Common myeloid progenitor, CD34-positive (primary cell): ENCODE measurements at regions not wholly inside any gene's neighbourhood (a gene's known extent, or its start where the extent isn't known, plus 50 kb on each side); places are given as distances from the start of the nearest gene placed in this dataset.

Experiments used
- CTCF ChIA-PET: fragments of 350-600 bp; sonication (Branson Sonifier 250); formaldehyde crosslinking; loops from one replicate; lab custom pipeline; 2021; ENCODE audit warnings: antibody characterized with exemption; lab: Charles Lee
- POLR2A ChIA-PET: fragments of 350-600 bp; sonication (Branson Sonifier 250); formaldehyde crosslinking; loops from one replicate; lab custom pipeline; 2021; ENCODE audit warnings: antibody characterized with exemption; lab: Charles Lee
- DNase-seq, 3 donors: peaks; one replicate each; pipeline versions ENCODE4 v3.0.0 to v3.0.0-alpha.2; 2013
- H3K27ac ChIP-seq, 2 experiments: 1 replicate in 1 of 2; 2 replicates in 1 of 2; pipeline ENCODE4 v1.7.0; 2013; ENCODE audit warnings: inconsistent platforms in 2 of 2, low read length in 2 of 2, mild to moderate bottlenecking in 2 of 2, low read depth in 1 of 2, moderate library complexity in 1 of 2; ENCODE audit not compliant: severe bottlenecking in 2 of 2, insufficient read depth in 1 of 2, poor library complexity in 1 of 2
- H3K27me3 ChIP-seq, 5 experiments: replicated peaks in 2 of 5; 1 replicate in 3 of 5; 2 replicates in 2 of 5; pipeline versions ENCODE4 v1.6.1 to v1.7.0; 2013; ENCODE audit warnings: low read length in 4 of 5, mild to moderate bottlenecking in 2 of 5, moderate library complexity in 2 of 5, inconsistent platforms in 1 of 5; ENCODE audit not compliant: insufficient read depth in 5 of 5, control insufficient read depth in 4 of 5
- H3K36me3 ChIP-seq, 4 experiments: 1 replicate in 2 of 4; 2 replicates in 2 of 4; pipeline versions ENCODE4 v1.6.1 to v1.7.0; 2013; ENCODE audit warnings: low read length in 3 of 4, control low read depth in 1 of 4, mild to moderate bottlenecking in 1 of 4; ENCODE audit not compliant: control insufficient read depth in 4 of 4, insufficient read depth in 4 of 4
- H3K4me1 ChIP-seq, 4 experiments: 1 replicate in 3 of 4; 2 replicates in 1 of 4; pipeline versions ENCODE4 v1.6.1 to v1.7.1; 2013; ENCODE audit warnings: low read length in 3 of 4, mild to moderate bottlenecking in 3 of 4, control low read depth in 1 of 4, inconsistent platforms in 1 of 4, moderate library complexity in 1 of 4; ENCODE audit not compliant: control insufficient read depth in 4 of 4, insufficient read depth in 4 of 4; ENCODE audit errors: control extremely low read depth in 1 of 4
- H3K4me3 ChIP-seq, 7 experiments: 1 replicate in 4 of 7; 2 replicates in 3 of 7; pipeline versions ENCODE4 v1.5.1 to v1.7.0; 2013; ENCODE audit warnings: mild to moderate bottlenecking in 7 of 7, low read length in 6 of 7, moderate library complexity in 6 of 7, inconsistent platforms in 2 of 7, low read depth in 2 of 7, control low read depth in 1 of 7; ENCODE audit not compliant: insufficient read depth in 4 of 7, control insufficient read depth in 1 of 7; ENCODE audit errors: extremely low read depth in 1 of 7
- H3K9me3 ChIP-seq, 5 experiments: 1 replicate in 4 of 5; 2 replicates in 1 of 5; pipeline versions ENCODE4 v1.6.1 to v1.7.1; 2013; ENCODE audit warnings: low read length in 4 of 5, mild to moderate bottlenecking in 2 of 5, inconsistent platforms in 1 of 5, low read depth in 1 of 5, moderate library complexity in 1 of 5; ENCODE audit not compliant: control insufficient read depth in 4 of 5, insufficient read depth in 2 of 5; ENCODE audit errors: control extremely low read depth in 1 of 5
- WGBS: methylation state at CpG from one replicate; pipeline ENCODE4 v1.1.5; 2013; ENCODE audit not compliant: insufficient coverage; 5-methylcytosine and 5-hydroxymethylcytosine counted together

DNA sequence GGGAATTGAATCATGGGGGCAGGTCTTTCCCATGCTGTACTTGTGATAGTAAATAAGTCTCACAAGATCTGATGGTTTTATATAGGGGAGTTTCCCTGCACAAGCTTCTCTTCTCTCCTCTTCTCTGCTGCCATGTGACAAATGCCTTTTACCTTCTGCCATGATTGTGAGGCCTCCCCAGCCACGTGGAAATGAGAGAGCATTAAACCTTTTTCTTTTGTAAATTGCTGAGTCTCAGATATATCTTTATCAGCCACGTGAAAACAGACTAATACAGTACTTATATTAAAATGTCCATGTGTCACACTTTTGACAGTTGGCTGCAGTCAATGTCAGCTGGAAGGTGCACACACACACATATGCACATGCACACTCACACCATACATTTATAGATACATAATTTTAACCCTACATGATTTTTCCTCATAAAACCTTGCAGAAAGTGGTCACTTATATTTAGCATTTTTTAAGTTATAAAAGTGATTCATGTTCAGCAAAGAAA is 128.9 kb downstream of the OTOR start:
- POLR2A ChIA-PET = no interaction called here
- Histone ChIP-seq H3K4me1 (no peaks in the 10 kb centered on the region), H3K27ac (no peak overlapping the region), H3K36me3 (no peaks in the 10 kb centered on the region), H3K9me3 (no peaks in the 10 kb centered on the region), H3K4me3 (no peak overlapping the region), H3K27me3 (no peaks in the 10 kb centered on the region)
- DNase-seq = no peak
- CTCF ChIA-PET = no interaction called here
- no CpG with 5 or more reads among the region's 2 CpGs for WGBS

DNA sequence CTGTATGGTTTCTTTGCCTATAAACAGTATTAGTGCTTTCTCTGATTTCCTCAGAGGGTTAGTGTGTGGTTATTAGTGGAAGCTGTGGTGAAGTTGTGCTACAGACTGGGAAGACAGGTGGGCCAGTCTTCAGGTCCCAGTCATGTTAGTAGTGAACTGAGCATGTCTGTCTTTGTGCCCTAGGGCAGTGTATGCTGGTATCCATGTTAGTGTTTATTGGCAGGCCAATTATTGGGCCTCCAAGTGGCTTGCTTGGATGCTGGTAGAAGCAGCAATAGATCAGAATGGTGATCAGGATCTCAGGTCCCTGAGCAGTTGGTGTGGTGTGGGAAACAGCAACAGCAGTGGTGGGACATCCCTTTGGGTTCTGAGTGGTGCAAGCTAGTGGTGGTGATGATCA is 137.6 kb downstream of the OTOR start:
- ChIA-PET POLR2A (interaction anchor here (0.6 kb wide), 1 partner anchor 470 kb away, joined by 3 read pairs; no protein-coding TSS in a partner anchor), CTCF (no interaction called here)
- Histone ChIP-seq H3K4me1 (no peaks in the 10 kb centered on the region), H3K27ac (no peak overlapping the region), H3K36me3 (no peaks in the 10 kb centered on the region), H3K4me3 (no peak overlapping the region), H3K9me3 (peaks cover 0 to 9% (median 0%) of the 10 kb centered on the region in 5 experiments), H3K27me3 (no peaks in the 10 kb centered on the region)
- no peak for DNase-seq

- no CpG with 5 or more reads among the region's 4 CpGs for WGBS
- Histone ChIP-seq H3K27me3 (no peaks in the 10 kb centered on the region), H3K27ac (no peak overlapping the region), H3K9me3 (no peaks in the 10 kb centered on the region), H3K4me3 (no peak overlapping the region), H3K4me1 (no peaks in the 10 kb centered on the region), H3K36me3 (no peaks in the 10 kb centered on the region)
- DNase-seq = no peak
- POLR2A ChIA-PET = no interaction called here
- CTCF ChIA-PET = no interaction called here
Observed at GRCh38 chr20:16898433-16898832, 150.3 kb downstream of the OTOR start.

DNA sequence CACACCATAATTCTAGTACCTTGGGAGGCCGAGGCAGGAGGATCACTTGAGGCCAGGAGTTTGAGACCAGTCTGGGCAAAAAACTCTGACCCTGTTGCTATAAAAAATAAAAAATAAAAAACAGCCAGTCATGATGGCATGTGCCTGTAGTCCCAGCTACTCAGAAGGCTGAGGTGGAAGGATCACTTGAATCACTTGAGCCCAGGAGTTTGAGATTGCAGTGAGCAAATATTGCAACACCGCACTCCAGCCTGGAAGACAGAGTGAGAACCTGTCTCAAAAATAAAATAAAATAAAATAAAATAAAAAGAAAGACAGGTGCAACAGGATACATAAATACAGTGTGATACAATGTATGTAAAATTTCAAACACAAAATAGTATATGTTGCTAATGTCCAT is 154.5 kb downstream of the OTOR start:
- Histone ChIP-seq H3K4me3 (no peak overlapping the region), H3K9me3 (no peaks in the 10 kb centered on the region), H3K36me3 (no peaks in the 10 kb centered on the region), H3K27ac (no peak overlapping the region), H3K27me3 (no peaks in the 10 kb centered on the region), H3K4me1 (no peaks in the 10 kb centered on the region)
- ChIA-PET CTCF (no interaction called here), POLR2A (no interaction called here)
- 86% methylated on average over 1 of the region's 2 CpGs for WGBS
- DNase-seq = no peak

DNA sequence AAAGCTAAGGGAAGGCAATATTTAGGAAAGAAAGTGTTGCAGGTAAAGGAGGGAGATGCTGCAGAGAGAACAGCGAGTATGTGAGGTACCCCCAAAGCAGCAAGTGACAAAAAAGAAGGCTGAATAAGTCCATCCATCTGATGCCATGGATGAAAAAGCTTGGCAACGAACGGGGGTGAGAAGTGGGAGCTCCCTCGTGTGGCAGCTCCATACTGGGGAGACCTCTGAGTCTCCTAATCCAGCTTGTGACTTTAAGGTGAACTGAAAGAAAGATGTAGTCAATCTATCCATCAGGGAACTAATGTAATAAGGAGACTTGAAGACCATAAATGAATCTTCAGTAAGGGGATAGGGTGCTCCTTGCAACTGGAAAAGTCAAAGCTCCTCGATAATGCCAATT is 156.6 kb downstream of the OTOR start:
- WGBS = 52% methylated on average over 4 of the region's 5 CpGs
- Histone ChIP-seq H3K9me3 (no peaks in the 10 kb centered on the region), H3K36me3 (no peaks in the 10 kb centered on the region), H3K4me3 (no peak overlapping the region), H3K27me3 (no peaks in the 10 kb centered on the region), H3K27ac (no peak overlapping the region), H3K4me1 (no peaks in the 10 kb centered on the region)
- no peak for DNase-seq
- ChIA-PET POLR2A (no interaction called here), CTCF (interaction anchor here (0.9 to 1.2 kb wide), 2 partner anchors 9 to 504 kb away, joined by 3 to 4 read pairs; no protein-coding TSS in a partner anchor)

DNA sequence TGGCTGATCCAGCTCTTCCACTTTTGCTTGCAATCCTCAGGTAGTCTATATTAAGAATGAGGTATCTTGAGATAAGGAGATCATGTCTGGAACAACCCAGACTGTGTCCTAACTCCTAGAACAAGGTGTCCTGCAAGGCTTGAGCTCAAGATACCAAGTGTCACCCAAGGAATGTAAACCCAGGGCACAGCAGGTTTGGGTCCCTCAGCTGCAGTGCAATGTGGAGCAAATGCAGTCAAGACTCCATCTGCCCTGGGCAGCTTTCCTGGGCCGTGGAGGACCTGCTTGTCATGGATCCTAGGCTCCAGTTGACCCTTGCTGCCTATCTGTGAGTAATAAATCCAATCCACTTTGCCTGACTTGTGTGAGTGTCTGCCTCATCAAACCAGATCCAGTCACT is 166.1 kb downstream of the OTOR start:
- WGBS = no CpG with 5 or more reads among the region's 1 CpG
- H3K9me3 ChIP-seq = peaks cover 0 to 6% (median 0%) of the 10 kb centered on the region in 5 experiments
- no peak for DNase-seq
- ChIA-PET POLR2A (no interaction called here), CTCF (no interaction called here)
- H3K36me3 ChIP-seq = no peaks in the 10 kb centered on the region
- no peak overlapping the region for H3K4me3 ChIP-seq
- H3K27me3 ChIP-seq = no peaks in the 10 kb centered on the region
- no peaks in the 10 kb centered on the region for H3K4me1 ChIP-seq
- no peak overlapping the region for H3K27ac ChIP-seq

DNA sequence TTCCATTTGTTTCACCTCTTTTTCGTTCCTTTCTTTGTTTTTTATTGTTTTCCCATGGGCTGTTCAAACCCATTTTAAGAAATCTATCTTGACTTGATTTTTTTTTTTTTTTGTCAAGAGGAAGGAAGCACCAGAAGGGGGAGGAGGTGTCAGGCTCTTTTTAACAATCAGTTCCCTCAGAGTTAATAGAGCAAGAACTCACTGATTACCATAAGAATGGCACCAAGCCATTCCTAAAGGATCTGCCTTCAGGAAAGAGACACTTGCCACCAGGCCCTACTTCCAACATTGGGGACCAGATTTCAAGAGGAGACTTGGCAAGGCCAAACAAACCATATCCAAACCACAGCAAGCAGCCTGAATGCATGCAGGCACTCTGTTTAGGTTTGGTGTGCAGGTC is 168.0 kb downstream of the OTOR start:
- Histone ChIP-seq H3K9me3 (peaks cover 0 to 6% (median 0%) of the 10 kb centered on the region in 5 experiments), H3K27ac (no peak overlapping the region), H3K4me3 (no peak overlapping the region), H3K27me3 (no peaks in the 10 kb centered on the region), H3K36me3 (no peaks in the 10 kb centered on the region), H3K4me1 (no peaks in the 10 kb centered on the region)
- POLR2A ChIA-PET = no interaction called here
- DNase-seq = no peak
- CTCF ChIA-PET = no interaction called here
- 83% methylated on average over 1 of the region's 1 CpG for WGBS
